Skin epidermis (tissue), 12 donors: ENCODE measurements at regions not wholly inside any gene's neighbourhood (a gene's known extent, or its start where the extent isn't known, plus 50 kb on each side); places are given as distances from the start of the nearest gene placed in this dataset.

Experiments
- H3K27ac ChIP-seq, 21 experiments: fragments of 200-600 bp; sonication (generic) in 11 of 21; one replicate each; pipeline ENCODE4 v1.5.0; 2020; ENCODE audit warnings: mild to moderate bottlenecking in 3 of 21, inconsistent platforms in 2 of 21, moderate library complexity in 2 of 21
- H3K4me3 ChIP-seq, 7 experiments: fragments of 200-600 bp; sonication (generic) in 2 of 7; one replicate each; pipeline ENCODE4 v1.5.0; 2020; ENCODE audit warnings: inconsistent platforms in 2 of 7, mild to moderate bottlenecking in 2 of 7, moderate library complexity in 1 of 7

- no peak overlapping the region for H3K4me3 ChIP-seq
- H3K27ac ChIP-seq = peak overlapping the region in 2 of 21 experiments; percentile 5 to 55
Observed at GRCh38 chr17:68812876-68813584, 142.2 kb downstream of the ABCA8 start.

DNA sequence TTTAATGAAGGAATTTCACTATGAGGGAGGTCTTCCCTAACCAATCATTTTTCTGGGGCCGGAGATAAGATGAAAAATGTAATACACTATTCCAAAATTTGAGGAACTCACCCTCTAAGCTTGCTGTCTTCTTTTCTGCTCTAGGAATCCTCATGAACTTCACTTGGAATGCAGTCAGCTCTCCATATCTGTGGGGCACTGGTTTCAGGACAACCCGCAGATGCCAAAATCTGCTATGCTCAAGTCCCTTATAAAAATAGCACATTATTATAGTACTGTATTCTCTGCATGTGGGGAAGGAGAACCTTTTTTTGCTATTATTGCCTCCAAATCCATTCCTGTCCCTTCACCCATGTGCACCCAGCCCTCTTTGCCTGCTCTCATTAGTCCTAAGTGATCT, 146.0 kb downstream of the ABCA8 start:
- Histone ChIP-seq H3K27ac (peak overlapping the region in 1 of 21 experiments; percentile 12), H3K4me3 (no peak overlapping the region)

DNA sequence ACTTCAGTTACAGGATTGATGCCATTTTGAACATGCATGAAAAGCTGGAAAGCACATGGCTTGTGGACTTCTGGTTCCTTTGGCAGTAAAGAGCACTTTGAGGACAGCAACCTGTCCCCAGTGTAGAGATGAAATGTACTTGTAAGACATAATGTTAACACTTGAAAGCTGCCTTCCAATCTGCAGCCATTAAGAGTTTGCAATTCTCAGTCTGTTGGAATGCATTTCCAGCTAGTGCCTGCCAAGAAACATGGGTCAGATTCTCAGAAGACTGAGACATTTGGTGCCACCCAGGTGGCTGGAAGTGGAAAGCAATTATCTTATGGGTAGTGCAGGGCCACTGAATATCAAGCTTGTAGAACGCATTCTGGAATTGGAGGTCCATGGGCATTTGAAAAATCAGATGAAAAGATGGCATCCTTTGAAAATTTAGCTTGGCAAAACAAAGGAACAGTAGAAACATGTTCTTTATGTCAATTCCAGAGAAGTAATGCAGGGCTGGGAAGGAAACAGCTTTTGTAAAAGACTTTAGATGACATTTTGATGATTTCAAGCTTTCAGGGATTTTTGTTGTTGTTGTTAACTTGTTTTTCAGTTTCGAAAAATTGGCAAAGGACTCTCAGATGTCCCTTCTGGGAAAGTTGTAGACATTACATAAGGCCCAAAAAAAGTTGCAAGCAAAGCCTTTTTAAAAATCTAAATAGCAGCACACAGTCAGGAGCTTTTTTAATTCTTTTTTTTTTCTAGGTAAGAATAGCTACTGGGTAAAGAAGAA, 147.0 kb downstream of the ABCA8 start:
- H3K4me3 ChIP-seq = no peak overlapping the region
- peak overlapping the region in 2 of 21 experiments; percentile 12 to 20 for H3K27ac ChIP-seq

DNA sequence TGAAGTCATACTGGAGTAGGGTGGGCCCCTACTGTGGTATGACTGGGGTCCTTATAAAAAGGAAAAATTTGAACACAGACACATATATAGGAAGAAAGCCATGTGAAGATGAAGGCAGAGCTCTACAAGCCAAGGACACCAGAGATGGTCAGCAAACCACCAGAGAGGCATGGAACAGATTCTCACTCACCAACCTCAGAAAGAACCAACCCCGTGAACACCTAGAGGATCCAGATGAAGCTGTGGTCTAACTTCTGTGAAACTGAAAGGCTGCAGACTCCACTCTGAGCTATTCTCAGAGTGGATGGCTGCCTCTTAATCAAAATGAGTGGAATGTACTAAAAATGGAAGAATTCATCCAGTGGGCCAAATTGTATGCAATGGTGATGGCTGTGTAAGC, 149.6 kb downstream of the ABCA8 start:
- H3K27ac ChIP-seq = no peak overlapping the region
- H3K4me3 ChIP-seq = no peak overlapping the region

GRCh38 chr17:68804777-68805520, 150.2 kb downstream of the ABCA8 start:
- Histone ChIP-seq H3K27ac (no peak overlapping the region), H3K4me3 (no peak overlapping the region)

DNA sequence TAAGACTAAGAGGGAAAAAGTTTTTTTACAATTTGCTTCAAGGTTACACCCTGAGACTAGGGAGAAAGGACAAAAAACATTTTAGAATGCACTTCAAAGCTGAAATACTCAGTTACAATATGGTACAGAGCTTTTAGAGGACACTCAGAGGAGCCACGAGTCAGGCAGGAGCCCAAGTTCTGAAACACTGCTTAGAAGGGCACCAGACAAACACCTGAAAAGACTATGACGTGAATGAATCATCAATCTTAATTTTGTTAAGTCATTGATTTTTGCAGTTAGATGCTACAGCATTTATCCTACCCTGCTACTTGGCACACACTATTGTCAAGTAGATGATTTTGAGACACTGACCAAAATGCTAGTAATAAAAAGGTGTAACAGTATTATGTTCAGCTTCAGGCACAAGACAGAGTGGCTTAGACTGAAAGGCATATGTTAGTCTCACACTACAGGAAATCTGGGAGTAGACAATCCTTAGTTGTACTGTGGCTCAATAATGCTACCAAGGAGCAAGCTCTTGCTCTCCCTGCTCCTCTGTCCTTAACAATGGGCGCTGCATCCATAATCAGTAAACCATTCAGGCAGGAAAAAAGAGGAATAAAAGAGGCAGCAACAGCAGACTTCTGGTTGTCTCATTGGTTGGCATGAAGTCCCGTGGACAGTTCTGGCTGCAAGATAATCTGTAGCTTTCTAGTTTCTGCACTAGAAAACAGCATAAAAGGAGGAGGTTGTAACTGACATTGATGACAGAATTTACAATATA, 151.8 kb downstream of the ABCA8 start:
- no peak overlapping the region for H3K27ac ChIP-seq
- H3K4me3 ChIP-seq = no peak overlapping the region

DNA sequence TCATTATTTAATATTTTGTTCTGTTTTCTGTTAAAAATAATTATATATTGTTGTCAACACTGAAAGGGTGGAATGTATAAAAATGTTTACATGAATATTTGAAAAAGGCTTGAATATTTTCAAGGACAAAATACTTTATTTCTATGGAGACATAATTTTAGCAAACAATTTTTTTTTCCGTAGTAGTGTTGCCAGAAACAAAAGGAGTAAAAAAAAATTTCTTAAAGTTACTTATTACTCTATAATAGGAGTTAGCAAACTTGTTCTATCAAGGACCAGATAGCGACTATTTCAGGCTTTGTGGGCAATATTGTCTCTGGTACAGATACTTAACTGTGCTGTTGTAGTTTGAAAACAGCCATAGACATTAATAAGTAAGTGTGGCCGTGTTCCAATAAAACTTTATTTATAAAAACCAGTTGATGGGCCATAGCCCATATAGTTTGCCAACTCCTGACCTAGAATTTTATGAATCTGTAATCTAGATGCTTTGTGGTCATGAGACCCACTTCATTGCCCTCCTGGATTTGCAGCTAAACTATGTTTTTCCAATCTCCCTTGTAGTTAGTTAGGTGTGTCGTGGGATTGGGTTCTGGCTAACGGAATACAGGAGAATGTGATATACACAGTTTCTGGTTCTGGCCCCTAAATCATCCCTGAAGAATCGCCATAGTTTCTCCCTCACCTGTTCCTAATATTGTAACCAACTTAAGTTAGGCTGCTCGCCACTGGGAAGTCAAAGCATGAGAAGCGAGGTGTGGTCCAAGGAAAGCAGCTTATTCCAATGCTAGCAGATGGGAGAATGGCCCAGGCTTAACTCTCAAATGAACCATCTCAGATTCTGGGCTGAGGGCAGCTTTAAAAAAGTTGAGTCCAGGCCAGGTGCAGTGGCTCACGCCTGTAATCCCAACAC, 153.6 kb downstream of the ABCA8 start:
- H3K27ac ChIP-seq = no peak overlapping the region
- no peak overlapping the region for H3K4me3 ChIP-seq

- Histone ChIP-seq H3K4me3 (no peak overlapping the region), H3K27ac (no peak overlapping the region)
Observed at GRCh38 chr17:68800751-68801150, 154.4 kb downstream of the ABCA8 start.

GRCh38 chr17:68794636-68795434, 160.4 kb downstream of the ABCA8 start:
- Histone ChIP-seq H3K27ac (peak overlapping the region in 20 of 21 experiments; percentile 16 to 87 (median 68)), H3K4me3 (peak overlapping the region in 1 of 7 experiments; percentile 2)

DNA sequence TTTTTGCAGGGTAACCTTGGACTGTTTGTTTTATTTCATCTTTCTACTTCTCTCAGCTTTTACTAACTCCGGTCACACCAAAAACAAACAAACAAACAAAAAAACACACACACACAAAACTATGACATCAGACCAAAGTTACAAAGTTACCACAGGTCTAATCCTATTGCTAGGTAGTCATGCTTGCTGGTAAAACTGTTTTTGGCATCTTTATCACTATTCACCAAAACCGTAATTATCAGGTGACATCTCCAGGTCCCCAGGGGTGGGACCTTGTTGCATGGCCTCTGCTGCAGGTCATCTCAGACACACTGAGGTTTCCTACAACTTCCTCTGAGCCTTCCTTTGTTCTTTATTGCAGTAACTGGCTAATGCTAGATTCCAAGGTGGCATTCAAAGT, 162.3 kb downstream of the ABCA8 start:
- no peak overlapping the region for H3K4me3 ChIP-seq
- peak overlapping the region in 6 of 21 experiments; percentile 4 to 69 (median 35) for H3K27ac ChIP-seq

DNA sequence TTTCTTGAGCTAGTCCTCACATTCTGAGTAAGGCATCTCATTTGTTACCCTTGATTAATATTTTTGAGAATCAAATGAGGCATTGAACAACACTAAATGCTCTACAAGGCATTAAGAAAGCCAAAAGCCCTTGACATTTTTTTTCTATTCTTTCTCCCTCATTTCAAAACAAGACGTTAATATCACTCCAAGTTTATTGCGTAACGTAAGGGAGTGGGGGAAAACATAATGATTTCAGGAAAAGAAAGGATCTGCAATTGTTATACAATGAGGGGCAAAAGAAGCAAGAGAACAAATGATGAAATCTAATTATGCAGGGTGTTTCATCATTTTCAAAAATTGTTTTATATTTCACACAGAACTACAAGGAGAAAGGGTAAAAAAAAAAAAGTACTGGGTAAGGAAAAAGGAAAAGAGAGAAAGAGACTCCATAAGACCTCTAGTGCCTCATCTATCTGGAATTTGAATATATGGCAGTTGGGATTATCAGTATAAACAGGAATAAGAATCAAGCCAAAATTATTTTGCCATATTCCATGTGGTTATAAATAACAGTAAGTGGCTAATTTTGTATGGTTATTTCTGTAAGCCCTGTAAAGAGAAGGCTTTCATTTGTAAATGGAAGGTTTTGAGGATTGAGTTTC, 163.0 kb downstream of the ABCA8 start:
- Histone ChIP-seq H3K4me3 (no peak overlapping the region), H3K27ac (peak overlapping the region in 5 of 21 experiments; percentile 4 to 69 (median 18))

DNA sequence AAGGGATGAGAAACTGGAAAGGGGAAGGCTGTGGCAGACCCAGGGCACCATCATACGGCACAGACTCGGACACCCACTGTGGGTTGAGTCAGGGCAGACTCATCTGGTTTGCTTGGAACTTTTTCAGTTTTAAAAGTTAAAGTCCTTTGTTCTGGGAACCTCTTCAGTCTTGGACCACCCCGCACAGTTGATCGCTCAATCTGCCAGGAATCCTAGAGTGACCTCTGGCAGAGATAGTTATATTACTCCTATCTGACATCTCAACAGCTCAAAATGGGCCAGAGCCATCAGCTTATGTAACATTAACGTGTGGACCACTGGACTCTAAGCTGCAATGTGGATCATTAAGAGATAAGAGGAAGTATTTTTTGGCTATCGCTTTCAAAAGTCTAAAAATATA, 164.3 kb downstream of the ABCA8 start:
- Histone ChIP-seq H3K27ac (peak overlapping the region in 6 of 21 experiments; percentile 1 to 52 (median 10)), H3K4me3 (no peak overlapping the region)

- peak overlapping the region in 6 of 21 experiments; percentile 2 to 21 (median 10) for H3K27ac ChIP-seq
- no peak overlapping the region for H3K4me3 ChIP-seq
Observed at GRCh38 chr17:68790492-68790891, 164.7 kb downstream of the ABCA8 start.

DNA sequence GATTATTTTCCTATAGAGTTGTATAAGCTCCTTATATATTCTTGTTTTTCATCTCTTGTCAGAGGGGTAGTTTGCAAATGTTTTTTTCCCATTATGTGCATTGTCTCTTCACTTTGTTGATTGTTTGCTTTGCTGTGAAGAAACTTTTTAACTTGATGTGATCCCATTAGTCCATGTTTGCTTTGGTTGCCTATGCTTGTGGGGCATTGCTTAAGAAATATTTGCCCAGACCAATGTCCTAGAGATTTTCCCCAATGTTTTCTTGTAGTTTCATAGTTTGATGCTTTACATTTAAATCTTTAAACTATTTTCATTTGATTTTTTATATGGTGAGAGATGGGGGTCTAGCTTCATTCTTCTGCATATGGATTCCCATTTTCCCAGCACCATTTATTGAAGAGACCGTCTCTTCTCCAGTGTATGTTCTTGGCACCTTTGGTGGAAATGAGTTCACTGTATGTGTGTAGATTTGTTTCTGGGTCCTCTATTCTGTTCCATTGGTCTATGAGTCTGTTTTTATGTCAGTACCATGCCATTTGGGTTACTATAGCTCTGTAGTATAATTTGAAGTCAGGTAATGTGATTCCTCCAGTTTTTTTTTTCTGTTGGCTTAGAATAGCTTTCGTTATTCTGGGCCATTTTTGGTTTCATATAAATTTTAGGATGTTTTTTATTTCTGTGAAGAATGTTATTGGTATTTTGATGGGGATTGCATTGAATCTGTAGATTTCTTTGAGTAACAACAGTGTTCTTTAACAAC, 165.8 kb downstream of the ABCA8 start:
- H3K4me3 ChIP-seq = no peak overlapping the region
- no peak overlapping the region for H3K27ac ChIP-seq

GRCh38 chr17:68785565-68786486, 169.4 kb downstream of the ABCA8 start:
- Histone ChIP-seq H3K27ac (no peak overlapping the region), H3K4me3 (no peak overlapping the region)

GRCh38 chr17:68784431-68784830, 170.8 kb downstream of the ABCA8 start:
- Histone ChIP-seq H3K4me3 (no peak overlapping the region), H3K27ac (peak overlapping the region in 3 of 21 experiments; percentile 34 to 47 (median 46))
